ENCODE measurements at regions not wholly inside any gene's neighbourhood (a gene's known extent, or its start where the extent isn't known, plus 50 kb on each side); places are given as distances from the start of the nearest gene placed in this dataset.

GRCh38 chr10:131726076-131726880 is 174.5 kb upstream of the PPP2R2D start:
- no peak for DNase-seq

DNA sequence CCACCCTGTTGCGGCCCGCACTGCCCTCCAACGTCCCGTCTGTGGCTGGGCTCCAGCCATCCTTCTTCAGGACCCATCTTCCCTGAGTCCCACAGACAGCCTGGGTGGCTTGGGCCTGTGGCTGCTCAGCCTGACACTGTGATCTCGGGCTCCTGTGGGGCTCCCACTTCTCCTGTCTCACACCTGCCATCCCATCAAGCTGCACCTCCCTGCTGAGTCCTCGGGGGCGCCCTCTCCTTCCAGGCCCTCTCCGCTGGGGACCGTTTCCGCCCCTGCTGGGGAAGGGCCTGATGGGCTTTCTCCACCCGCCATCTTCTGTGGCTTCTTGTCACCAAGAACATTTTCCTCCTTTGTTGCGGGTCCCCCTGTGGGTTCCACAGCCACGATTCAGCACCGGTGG is 173.8 kb upstream of the PPP2R2D start:
- DNase-seq = no peak

- DNase-seq = no peak
Observed at GRCh38 chr10:131727560-131727959, 173.2 kb upstream of the PPP2R2D start.

- no peak for DNase-seq
Observed at GRCh38 chr10:131728286-131729228, 172.3 kb upstream of the PPP2R2D start.

- no peak for DNase-seq
Observed at GRCh38 chr10:131729361-131729760, 171.4 kb upstream of the PPP2R2D start.

GRCh38 chr10:131729938-131730660 is 170.7 kb upstream of the PPP2R2D start:
- no peak for DNase-seq

GRCh38 chr10:131730771-131731497 is 169.9 kb upstream of the PPP2R2D start:
- DNase-seq = no peak

DNA sequence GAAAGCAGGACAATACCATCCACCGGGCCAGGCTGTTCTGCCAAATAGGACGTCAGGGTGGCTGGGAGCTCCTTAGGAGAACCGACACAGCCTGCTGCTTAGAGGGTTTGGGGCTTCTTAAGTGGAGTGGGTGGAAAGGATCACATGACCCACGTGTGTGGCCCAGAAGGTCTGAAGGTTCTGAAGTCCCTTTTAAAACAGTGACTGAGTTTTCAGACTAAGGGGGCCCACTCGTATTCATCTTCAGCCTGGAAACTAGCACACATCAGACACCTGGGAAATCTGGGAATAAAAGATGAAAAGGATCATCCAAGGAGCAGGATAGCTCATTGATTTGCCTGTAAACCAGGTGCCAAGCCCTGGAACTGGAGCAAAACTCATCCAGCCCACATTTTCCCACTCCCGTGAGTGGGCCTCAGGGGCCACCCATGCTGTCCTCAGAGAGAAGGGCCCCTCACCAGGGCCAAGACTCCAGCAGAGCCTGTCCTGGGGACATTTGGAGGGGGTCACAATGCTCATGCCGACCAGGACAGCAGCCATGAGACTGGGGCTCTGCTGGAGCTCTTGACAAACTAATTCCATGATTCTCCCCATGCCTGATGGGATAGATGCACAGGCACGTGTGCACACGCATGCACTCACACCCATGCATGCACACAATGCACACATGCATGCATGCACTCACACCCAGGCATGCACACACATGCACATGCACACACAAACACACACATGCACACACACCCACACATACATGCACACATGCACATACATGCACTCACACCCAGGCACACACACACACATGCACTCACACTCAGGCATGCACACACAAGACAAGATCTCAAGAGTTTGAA is 168.8 kb upstream of the PPP2R2D start:
- DNase-seq = no peak

GRCh38 chr10:131732631-131733127 is 168.1 kb upstream of the PPP2R2D start:
- DNase-seq = no peak

GRCh38 chr10:131733596-131733995 is 167.2 kb upstream of the PPP2R2D start:
- no peak for DNase-seq

DNA sequence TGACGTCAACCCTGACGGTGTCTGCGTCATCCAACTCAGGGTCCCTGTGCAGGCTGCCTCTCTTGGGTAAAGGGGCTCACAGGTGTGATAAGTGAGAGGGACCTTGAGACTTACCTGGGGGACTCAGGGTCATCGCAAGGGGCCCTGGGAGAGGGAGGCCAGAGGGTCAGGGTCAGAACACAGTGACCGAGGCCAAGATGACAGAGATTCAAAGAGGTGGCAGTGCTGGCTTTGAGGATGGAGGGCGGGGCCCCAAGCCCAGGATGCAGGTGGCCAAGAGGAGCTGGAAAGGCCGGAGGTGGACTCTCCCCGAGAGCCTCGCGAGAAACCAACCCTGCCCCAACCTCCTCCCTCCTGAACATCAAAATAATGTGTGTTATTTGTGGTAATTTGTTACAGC is 165.2 kb upstream of the PPP2R2D start:
- no peak for DNase-seq

DNA sequence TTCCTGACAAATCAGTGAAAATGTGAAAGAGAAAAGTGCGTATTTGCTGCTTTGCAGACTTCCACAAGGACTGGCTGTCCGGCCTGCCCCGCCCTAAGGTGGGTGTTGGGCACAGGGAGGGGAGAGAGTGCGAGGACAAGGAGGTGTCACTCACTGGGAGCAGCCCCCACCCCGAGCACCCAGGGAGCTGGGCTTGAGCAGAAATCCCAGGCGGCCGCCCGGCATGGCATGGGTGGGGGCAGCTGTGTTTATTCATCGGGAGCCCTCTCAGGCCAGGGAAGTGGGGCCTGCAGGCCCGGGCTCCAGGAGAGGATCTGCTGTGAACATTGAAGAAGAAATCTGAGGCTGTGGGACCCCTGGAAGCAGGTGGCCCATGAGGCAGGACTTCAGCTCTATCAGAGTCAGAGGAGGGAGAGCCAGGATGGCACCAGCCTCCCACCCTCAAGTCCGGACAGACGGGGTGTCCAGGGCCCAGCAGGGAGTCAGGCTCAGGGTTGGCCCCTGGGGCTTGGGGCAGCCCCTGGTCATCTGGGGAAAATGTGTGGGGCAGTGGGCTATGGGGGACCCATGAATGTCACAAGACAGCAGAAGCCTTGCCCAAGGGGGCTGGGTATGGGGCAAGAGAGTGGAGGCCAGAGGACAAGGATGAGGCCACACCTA is 164.4 kb upstream of the PPP2R2D start:
- no peak for DNase-seq

- no peak for DNase-seq
Observed at GRCh38 chr10:131737543-131738395, 163.0 kb upstream of the PPP2R2D start.

DNA sequence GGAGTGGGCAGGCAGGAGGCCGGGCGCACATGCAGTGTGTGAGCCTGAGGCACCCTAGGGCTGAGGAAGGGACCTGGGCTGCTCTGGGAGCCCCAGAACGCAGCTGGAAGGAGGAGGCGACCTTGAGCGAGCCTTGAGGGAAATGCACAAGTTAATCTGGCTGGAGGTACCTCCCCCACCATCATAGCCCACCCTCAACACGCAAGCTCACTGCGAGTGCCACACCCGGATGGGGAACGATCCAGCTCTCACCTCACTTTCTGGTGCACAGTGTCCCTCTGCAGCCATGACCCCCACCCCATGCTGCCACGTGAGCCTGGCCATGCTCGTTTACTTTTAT is 162.4 kb upstream of the PPP2R2D start:
- no peak for DNase-seq

DNA sequence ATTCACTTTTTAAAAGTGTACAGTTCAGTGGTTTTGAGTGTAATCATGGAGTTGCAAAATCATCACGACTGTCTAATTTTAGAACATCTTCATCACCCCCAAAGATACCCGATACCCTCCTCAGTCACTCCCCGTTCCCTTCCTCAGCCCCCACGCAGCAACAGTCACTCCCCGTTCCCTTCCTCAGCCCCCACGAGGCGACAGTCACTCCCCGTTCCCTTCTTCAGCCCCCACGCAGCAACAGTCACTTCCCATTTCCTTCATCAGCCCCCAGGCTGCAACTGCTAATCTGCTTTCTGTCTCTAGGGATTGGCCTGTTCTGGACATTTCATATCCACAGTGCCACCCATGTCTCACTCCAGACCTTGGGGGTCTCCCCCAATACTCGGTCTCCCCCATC is 161.6 kb upstream of the PPP2R2D start:
- no peak for DNase-seq

- no peak for DNase-seq
Observed at GRCh38 chr10:131742500-131742951, 158.3 kb upstream of the PPP2R2D start.

DNA sequence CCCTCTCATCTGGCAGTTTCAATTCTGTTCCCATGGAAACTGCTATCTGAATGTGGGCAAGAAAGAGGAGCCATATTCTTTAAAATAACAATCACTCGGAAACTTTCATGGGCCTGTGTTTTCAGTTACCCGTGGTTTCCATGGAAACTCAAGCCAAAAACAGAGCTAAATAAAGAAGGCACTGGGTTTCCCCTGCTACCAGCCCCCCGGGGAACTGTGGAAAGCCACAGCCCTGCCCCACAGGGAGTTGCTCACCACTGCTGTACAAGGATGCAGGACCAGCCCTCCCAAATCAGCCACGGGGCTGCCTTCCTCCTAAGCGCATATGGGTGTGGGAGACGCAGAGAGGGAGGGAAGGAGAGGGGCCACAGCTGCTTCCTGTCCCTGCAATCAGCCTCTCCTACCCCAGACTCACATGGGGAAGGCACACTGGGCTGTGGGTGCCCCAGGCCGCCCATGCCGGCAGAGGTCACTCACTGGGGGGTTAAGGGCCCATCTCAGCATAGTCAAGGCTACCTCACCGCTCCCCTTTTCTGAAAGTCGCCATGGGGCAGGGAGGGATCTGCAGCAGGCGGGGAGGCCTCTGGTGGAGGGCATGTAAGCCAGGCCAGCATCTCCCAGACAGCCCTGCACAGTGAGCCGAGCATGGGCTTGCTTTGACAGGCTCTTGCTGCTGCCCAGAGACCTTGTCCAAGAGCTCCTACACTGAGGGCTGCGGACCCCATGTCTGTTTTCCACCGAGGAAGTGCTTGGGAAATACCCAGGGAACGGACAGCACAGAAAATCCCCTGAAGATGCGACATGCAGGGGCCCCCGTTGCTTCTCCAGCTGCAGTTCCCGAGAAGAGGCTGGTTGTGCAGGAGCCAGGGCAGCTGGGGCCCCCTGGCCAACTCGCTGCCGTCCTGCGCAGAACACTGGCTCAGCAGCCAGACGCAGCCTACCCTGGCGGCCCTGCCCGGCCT is 157.3 kb upstream of the PPP2R2D start:
- no peak for DNase-seq

- DNase-seq = no peak
Observed at GRCh38 chr10:131744346-131744745, 156.5 kb upstream of the PPP2R2D start.

DNA sequence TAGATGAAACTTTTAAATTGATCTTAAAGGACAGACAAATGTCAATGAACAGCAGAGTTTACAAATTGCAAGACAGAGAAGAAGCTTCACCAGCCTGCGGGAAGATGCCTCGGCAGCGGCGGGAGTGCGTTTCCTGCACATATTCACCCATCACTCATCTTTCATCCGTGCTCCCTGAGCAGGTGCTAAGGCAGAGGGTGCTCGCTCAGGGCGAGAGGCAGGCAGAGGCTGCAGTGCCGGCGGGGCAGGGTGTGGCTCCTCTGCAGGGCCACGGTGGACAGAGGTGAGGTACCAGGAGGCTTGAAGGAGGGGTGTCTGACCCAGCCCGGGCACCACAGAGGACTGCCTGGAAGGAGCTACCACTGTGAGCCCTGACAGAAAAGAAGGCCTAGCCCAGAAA is 155.2 kb upstream of the PPP2R2D start:
- no peak for DNase-seq

Measured in NCI-H2081 (cell line).